Lower lobe of right lung (tissue), 2 donors: ENCODE measurements at regions not wholly inside any gene's neighbourhood (a gene's known extent, or its start where the extent isn't known, plus 50 kb on each side); places are given as distances from the start of the nearest gene placed in this dataset.

ENCODE experiments used
- ATAC-seq, 2 donors: fragments of 200-7000 bp; cut with Tn5 transposase; one replicate each; pipeline ENCODE4 v1.9.1; 2020 to 2022; ENCODE audit warnings: mild to moderate bottlenecking in 2 of 2, moderate library complexity in 2 of 2
- DNase-seq: peaks from one replicate; pipeline ENCODE4 v3.0.0-alpha.2; 2020
- H3K27ac ChIP-seq: fragments of 200-600 bp; one replicate; pipeline ENCODE4 v1.8.0; 2022
- H3K27me3 ChIP-seq: fragments of 200-600 bp; one replicate; pipeline ENCODE4 v1.8.0; 2022; ENCODE audit warnings: low read depth
- H3K36me3 ChIP-seq: fragments of 200-600 bp; one replicate; pipeline ENCODE4 v1.8.0; 2022; ENCODE audit warnings: mild to moderate bottlenecking
- H3K4me1 ChIP-seq: fragments of 200-600 bp; one replicate; pipeline ENCODE4 v1.8.0; 2022
- H3K4me3 ChIP-seq: fragments of 200-600 bp; one replicate; pipeline ENCODE4 v1.8.0; 2022; ENCODE audit warnings: mild to moderate bottlenecking
- H3K9me3 ChIP-seq: fragments of 200-600 bp; one replicate; pipeline ENCODE4 v1.8.0; 2022
- intact Hi-C: fragments of 100-400 bp; cut with DNase I; formaldehyde crosslinking; loops from one replicate; pipeline ENCODE4 v1.11.0; 2022
- TF ChIP-seq, protein P1 (sequence below): fragments of 200-600 bp; IDR thresholded peaks from one replicate; pipeline ENCODE4 v1.8.0; 2022; ENCODE audit warnings: antibody characterized with exemption, mild to moderate bottlenecking
- donor health status: DM: no; HTN: yes; CAD: no; lungs with severe emphysema.

DNA sequence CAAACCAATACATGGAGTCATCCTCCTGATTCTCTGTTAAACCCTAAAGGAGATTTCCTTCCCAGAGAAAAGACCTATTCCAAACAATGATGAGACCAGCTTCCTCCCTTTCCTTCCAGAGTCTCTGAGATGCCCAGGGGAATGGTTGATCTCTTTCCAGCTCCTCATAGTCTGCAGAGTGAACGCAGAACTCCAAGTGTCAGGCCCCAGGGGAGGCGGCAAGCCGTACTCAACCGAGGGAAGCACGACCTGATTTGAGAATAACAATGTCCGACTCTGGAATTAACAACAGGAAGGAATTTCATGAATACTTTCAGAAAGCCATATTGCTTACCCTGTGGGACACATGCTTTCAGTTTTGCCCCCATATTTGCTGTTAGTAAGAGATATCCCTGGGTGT is 241.7 kb upstream of the GLI3 start:
- DNase-seq (no peak), ATAC-seq (no peak)
- Histone ChIP-seq H3K9me3 (no peaks in the 10 kb centered on the region), H3K4me1 (peaks cover 5% of the 10 kb centered on the region), H3K4me3 (no peak overlapping the region), H3K27me3 (no peaks in the 10 kb centered on the region), H3K27ac (peak overlapping the region; percentile 48), H3K36me3 (no peaks in the 10 kb centered on the region)
- intact Hi-C loops = no loop called here
- TF ChIP-seq, protein P1, sequence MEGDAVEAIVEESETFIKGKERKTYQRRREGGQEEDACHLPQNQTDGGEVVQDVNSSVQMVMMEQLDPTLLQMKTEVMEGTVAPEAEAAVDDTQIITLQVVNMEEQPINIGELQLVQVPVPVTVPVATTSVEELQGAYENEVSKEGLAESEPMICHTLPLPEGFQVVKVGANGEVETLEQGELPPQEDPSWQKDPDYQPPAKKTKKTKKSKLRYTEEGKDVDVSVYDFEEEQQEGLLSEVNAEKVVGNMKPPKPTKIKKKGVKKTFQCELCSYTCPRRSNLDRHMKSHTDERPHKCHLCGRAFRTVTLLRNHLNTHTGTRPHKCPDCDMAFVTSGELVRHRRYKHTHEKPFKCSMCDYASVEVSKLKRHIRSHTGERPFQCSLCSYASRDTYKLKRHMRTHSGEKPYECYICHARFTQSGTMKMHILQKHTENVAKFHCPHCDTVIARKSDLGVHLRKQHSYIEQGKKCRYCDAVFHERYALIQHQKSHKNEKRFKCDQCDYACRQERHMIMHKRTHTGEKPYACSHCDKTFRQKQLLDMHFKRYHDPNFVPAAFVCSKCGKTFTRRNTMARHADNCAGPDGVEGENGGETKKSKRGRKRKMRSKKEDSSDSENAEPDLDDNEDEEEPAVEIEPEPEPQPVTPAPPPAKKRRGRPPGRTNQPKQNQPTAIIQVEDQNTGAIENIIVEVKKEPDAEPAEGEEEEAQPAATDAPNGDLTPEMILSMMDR = no peak

DNA sequence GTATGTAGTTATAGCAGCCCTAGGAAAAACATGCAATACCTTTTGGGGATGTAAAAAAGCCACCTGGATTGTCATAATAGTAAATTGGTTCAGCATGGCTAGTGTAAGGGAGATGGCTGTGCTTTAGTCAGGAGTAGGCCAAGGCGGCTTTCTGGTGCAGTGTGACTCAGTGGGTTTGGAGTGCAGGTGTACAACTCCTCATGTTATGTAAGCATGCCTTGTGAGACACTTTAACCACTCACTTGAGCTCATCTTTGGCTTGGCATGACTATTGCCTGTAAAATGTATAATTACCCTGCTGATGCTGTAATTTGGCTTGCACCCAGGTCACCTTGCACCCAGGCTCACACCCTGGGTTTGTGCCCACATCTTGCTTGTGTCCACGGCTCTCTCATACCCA is 239.2 kb upstream of the GLI3 start:
- TF ChIP-seq, protein P1 = no peak

DNA sequence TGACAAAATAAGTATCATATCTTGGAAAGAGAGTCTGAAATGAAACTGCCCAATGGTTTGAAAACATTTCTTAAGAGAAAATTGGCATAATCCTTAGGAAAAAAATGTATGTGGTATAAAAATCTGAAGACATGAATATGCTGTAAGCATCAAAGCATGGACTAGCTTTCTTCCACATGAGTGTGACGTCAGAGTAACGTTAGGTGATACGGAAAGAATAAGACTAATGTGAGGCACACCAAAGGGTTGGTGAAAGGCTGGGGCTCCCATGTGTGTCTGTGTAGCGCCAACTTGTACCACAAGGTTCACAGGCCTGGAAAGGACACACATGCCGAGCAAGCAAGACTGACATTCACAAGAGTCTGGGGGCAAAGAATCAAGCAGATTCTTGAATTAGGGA is 238.1 kb upstream of the GLI3 start:
- H3K36me3 ChIP-seq = no peaks in the 10 kb centered on the region
- peaks cover 5% of the 10 kb centered on the region for H3K4me1 ChIP-seq
- no peaks in the 10 kb centered on the region for H3K9me3 ChIP-seq
- H3K27me3 ChIP-seq = no peaks in the 10 kb centered on the region
- no peak overlapping the region for H3K4me3 ChIP-seq
- ATAC-seq (no peak), DNase-seq (no peak)
- intact Hi-C loops = no loop called here
- TF ChIP-seq, protein P1 = no peak
- no peak overlapping the region for H3K27ac ChIP-seq

More for the DNA sequence above, 239.2 kb upstream of the GLI3 start:
- DNase-seq = no peak
- H3K27me3 ChIP-seq = no peaks in the 10 kb centered on the region
- no peak overlapping the region for H3K27ac ChIP-seq
- H3K4me3 ChIP-seq = no peak overlapping the region
- no peaks in the 10 kb centered on the region for H3K36me3 ChIP-seq
- ATAC-seq = no peak
- peaks cover 5% of the 10 kb centered on the region for H3K4me1 ChIP-seq
- H3K9me3 ChIP-seq = no peaks in the 10 kb centered on the region
- intact Hi-C loops = no loop called here

DNA sequence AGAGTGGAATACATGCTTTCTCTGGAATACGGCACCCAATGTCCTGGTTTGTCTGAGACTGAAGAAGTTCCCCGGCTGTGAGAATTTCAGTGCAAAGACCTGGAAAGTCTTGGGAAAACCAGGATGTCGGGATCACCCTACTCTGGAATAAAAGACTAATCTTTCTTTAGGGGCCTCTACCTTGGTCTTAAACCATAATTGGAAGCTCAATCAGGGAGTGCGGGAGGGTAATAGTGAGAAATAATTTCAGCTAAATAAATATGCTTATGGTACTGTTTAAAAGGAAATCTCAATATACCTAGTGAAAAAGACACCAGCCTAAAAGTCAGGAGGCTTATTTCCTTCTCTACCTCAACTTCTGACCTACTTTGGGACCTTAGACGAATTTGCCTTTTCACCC is 236.1 kb upstream of the GLI3 start:
- intact Hi-C loops = no loop called here
- H3K27ac ChIP-seq = no peak overlapping the region
- TF ChIP-seq, protein P1 = no peak

DNA sequence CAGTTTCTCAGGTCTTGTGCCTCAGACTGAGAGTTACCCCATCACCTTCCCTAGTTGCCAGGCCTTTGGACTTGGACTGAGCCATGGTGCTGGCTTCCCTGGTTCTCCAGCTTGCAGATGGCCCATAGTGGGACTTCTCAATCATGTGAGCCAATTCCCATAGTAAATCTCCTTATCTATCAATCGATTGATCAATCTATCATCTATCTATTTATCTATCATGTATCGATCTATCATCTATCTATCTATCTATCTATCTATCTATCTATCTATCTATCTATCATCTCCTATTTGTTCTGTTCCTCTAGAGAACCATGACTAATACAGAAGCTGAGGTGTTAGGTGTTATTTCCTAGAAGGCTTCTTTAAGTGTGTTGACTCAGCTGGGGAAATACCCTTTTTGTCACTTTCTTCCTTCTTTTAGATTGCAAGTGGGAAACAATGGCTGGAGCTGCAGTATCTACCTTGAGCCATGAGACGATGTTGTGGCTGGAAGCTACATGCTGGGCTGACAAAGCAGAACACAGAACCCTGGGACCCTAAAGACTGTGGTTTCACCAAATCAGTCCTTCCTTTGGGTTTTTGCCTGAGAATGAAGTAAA is 234.7 kb upstream of the GLI3 start:
- no peak overlapping the region for H3K27ac ChIP-seq
- TF ChIP-seq, protein P1 = no peak
- ATAC-seq = peak in 1 of 2 donors; percentile 32
- DNase-seq = no peak
- intact Hi-C loops = no loop called here
- no peaks in the 10 kb centered on the region for H3K9me3 ChIP-seq
- H3K27me3 ChIP-seq = no peaks in the 10 kb centered on the region
- no peaks in the 10 kb centered on the region for H3K4me1 ChIP-seq
- H3K4me3 ChIP-seq = no peak overlapping the region
- no peaks in the 10 kb centered on the region for H3K36me3 ChIP-seq

More for the DNA sequence above, 236.1 kb upstream of the GLI3 start:
- H3K9me3 ChIP-seq = no peaks in the 10 kb centered on the region
- H3K4me1 ChIP-seq = no peaks in the 10 kb centered on the region
- DNase-seq (no peak), ATAC-seq (no peak)
- H3K4me3 ChIP-seq = no peak overlapping the region
- H3K36me3 ChIP-seq = no peaks in the 10 kb centered on the region
- no peaks in the 10 kb centered on the region for H3K27me3 ChIP-seq
